Lower lobe of right lung (tissue), 2 donors: ENCODE measurements at regions not wholly inside any gene's neighbourhood (a gene's known extent, or its start where the extent isn't known, plus 50 kb on each side); places are given as distances from the start of the nearest gene placed in this dataset.

ENCODE experiments used
- ATAC-seq, 2 donors: fragments of 200-7000 bp; cut with Tn5 transposase; one replicate each; pipeline ENCODE4 v1.9.1; 2020 to 2022; ENCODE audit warnings: mild to moderate bottlenecking in 2 of 2, moderate library complexity in 2 of 2
- DNase-seq: peaks from one replicate; pipeline ENCODE4 v3.0.0-alpha.2; 2020
- H3K27ac ChIP-seq: fragments of 200-600 bp; one replicate; pipeline ENCODE4 v1.8.0; 2022
- H3K27me3 ChIP-seq: fragments of 200-600 bp; one replicate; pipeline ENCODE4 v1.8.0; 2022; ENCODE audit warnings: low read depth
- H3K36me3 ChIP-seq: fragments of 200-600 bp; one replicate; pipeline ENCODE4 v1.8.0; 2022; ENCODE audit warnings: mild to moderate bottlenecking
- H3K4me1 ChIP-seq: fragments of 200-600 bp; one replicate; pipeline ENCODE4 v1.8.0; 2022
- H3K4me3 ChIP-seq: fragments of 200-600 bp; one replicate; pipeline ENCODE4 v1.8.0; 2022; ENCODE audit warnings: mild to moderate bottlenecking
- H3K9me3 ChIP-seq: fragments of 200-600 bp; one replicate; pipeline ENCODE4 v1.8.0; 2022
- CTCF ChIP-seq: fragments of 200-600 bp; IDR thresholded peaks from one replicate; pipeline ENCODE4 v1.8.0; 2022; ENCODE audit warnings: antibody characterized with exemption, mild to moderate bottlenecking
- intact Hi-C: fragments of 100-400 bp; cut with DNase I; formaldehyde crosslinking; loops from one replicate; pipeline ENCODE4 v1.11.0; 2022
- donor health status: DM: no; HTN: yes; CAD: no; lungs with severe emphysema.

GRCh38 chr1:168443899-168444298 lies 99.9 kb downstream of the XCL2 start:
- H3K4me3 ChIP-seq: no peak overlapping the region
- no peaks in the 10 kb centered on the region for H3K36me3 ChIP-seq
- no peaks in the 10 kb centered on the region for H3K27me3 ChIP-seq
- no peak for TF ChIP-seq CTCF
- DNase-seq (no peak), ATAC-seq (no peak)
- no peaks in the 10 kb centered on the region for H3K4me1 ChIP-seq
- H3K9me3 ChIP-seq: no peaks in the 10 kb centered on the region
- intact Hi-C loops: no loop called here
- no peak overlapping the region for H3K27ac ChIP-seq

GRCh38 chr1:168443356-168443755 lies 100.4 kb downstream of the XCL2 start:
- no peak for TF ChIP-seq CTCF
- Histone ChIP-seq H3K27ac (no peak overlapping the region), H3K27me3 (no peaks in the 10 kb centered on the region), H3K4me1 (no peaks in the 10 kb centered on the region), H3K4me3 (no peak overlapping the region), H3K36me3 (no peaks in the 10 kb centered on the region), H3K9me3 (no peaks in the 10 kb centered on the region)
- no peak for DNase-seq
- intact Hi-C loops: no loop called here
- no peak for ATAC-seq

GRCh38 chr1:168442931-168443330 lies 100.9 kb downstream of the XCL2 start:
- no peaks in the 10 kb centered on the region for H3K9me3 ChIP-seq
- H3K36me3 ChIP-seq: no peaks in the 10 kb centered on the region
- TF ChIP-seq CTCF: no peak
- ATAC-seq (no peak), DNase-seq (no peak)
- no peaks in the 10 kb centered on the region for H3K27me3 ChIP-seq
- intact Hi-C loops: no loop called here
- H3K27ac ChIP-seq: no peak overlapping the region
- no peak overlapping the region for H3K4me3 ChIP-seq
- H3K4me1 ChIP-seq: no peaks in the 10 kb centered on the region

- intact Hi-C loops: no loop called here
- no peak for DNase-seq
- Histone ChIP-seq H3K4me1 (no peaks in the 10 kb centered on the region), H3K27ac (no peak overlapping the region), H3K9me3 (no peaks in the 10 kb centered on the region), H3K27me3 (no peaks in the 10 kb centered on the region), H3K36me3 (no peaks in the 10 kb centered on the region), H3K4me3 (no peak overlapping the region)
- TF ChIP-seq CTCF: no peak
- no peak for ATAC-seq
Measured at GRCh38 chr1:168441745-168442144, 102.1 kb downstream of the XCL2 start.

GRCh38 chr1:168439456-168440375 lies 104.1 kb downstream of the XCL2 start:
- Histone ChIP-seq H3K36me3 (no peaks in the 10 kb centered on the region), H3K27ac (no peak overlapping the region), H3K9me3 (no peaks in the 10 kb centered on the region), H3K4me3 (no peak overlapping the region), H3K27me3 (no peaks in the 10 kb centered on the region), H3K4me1 (no peaks in the 10 kb centered on the region)
- ATAC-seq: peak; percentile 82 to 88
- intact Hi-C loops: no loop called here
- TF ChIP-seq CTCF: peak; percentile 67
- peak; percentile 51 for DNase-seq
